HG03280 (cell line): ENCODE measurements at regions not wholly inside any gene's neighbourhood (a gene's known extent, or its start where the extent isn't known, plus 50 kb on each side); places are given as distances from the start of the nearest gene placed in this dataset.

Experiments
- ATAC-seq: cut with Tn5 transposase; IDR thresholded peaks from one replicate; pipeline ENCODE4 v1.9.1; 2021; ENCODE audit warnings: mild to moderate bottlenecking, moderate library complexity; ENCODE audit not compliant: unreplicated experiment

DNA sequence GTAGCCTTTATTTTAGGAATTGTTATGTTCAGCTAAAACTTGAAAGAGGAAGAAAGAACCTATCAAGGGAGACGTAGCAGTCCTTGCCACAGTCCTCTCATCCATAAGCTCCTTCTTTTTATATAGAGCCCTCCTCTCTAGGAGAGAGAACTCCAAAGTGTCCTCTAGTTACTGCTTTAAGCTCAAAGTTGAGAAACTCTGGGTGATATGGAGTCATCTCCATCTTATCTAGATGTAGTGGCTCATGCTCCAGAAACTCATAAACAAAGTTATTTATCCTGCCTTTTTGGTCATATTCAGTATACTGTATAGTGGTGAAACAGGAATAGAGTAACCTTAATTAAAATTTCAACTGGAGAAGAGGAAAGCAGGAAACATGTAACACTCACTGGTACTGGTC, 90.4 kb upstream of the ATF7IP start:
- ATAC-seq = no peak

DNA sequence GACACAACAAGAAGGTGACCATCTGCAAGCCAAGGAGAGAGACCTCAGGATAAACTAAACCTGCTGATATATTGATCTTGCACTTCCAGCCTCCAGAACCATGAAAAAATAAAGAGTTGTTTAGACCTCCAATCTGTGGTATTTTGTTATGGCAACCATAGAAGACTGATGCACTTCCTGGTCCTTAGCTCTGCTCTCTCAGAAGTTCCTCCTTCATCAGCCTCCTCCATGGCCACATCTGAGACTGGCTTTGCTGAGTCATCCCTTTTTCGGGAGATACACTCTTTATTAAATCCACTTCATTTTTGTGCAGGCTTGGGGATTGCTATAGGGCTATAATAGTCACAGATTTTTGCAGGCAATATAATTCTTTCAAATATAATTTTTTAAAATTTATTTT, 89.6 kb upstream of the ATF7IP start:
- no peak for ATAC-seq

DNA sequence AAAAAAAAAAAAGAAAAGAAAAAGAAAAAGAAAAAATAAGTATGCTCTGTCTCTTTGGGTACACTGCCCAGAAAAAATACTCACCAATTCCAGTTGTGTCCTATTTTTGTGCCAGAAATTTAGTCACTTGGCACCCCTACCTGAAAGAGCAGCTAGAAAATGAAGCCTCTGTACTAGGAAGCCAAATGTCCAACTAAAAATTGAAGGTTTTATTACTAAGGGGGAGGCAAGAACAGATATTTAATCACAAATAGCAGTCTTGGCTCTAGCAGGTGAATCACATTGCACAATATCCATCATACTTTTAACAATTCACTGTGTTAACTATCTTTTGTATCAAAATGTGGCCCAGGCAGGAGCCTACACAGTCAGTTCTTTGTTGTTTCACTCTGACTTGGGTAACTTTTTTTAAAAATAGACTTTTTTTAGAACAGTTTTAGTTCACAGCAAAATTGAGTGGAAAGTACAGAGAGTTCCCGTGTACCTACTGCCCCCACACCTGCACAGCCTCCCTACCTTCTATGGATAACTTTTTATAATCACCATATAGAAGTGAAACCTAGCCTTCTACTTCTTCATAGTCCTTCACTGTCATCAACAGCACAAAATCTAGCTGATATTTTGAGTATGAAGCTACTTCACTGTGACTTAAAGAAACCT, 87.1 kb upstream of the ATF7IP start:
- no peak for ATAC-seq

DNA sequence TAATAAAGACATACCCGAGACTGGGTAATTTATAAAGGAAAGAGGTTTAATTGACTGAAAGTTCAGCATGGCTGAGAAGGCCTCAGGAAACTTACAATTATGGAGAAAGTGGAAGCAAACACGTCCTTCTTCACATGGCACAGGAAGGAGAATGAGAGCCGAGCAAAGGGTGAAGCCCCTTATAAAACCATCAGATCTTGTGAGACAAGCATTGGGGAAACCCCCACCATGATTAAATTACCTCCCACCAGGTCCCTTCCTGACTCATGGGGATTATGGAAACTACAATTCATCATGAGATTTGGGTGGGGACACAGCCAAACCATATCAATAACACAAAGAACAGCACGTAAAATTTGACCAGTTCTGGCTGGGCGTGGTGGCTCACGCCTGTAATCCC, 85.6 kb upstream of the ATF7IP start:
- no peak for ATAC-seq

DNA sequence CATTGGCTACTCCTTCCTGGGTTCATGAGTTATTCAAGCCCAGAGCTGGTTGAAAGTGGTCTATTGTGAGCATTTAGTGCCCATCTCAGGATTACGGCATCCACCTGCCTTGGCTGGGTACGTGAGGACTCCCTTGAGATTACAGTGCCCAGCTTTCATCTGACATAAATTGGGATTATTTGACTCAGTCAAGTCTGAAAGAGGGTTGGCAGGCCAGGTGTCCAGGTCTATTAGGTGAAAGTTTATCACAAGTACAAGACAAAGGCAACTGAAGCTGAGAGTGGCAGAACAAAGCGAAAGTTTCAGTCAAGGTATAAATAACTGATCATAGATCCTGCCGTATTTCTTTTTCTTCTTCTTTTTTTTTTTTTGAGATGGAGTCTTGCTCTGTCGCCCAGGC, 84.6 kb upstream of the ATF7IP start:
- no peak for ATAC-seq

DNA sequence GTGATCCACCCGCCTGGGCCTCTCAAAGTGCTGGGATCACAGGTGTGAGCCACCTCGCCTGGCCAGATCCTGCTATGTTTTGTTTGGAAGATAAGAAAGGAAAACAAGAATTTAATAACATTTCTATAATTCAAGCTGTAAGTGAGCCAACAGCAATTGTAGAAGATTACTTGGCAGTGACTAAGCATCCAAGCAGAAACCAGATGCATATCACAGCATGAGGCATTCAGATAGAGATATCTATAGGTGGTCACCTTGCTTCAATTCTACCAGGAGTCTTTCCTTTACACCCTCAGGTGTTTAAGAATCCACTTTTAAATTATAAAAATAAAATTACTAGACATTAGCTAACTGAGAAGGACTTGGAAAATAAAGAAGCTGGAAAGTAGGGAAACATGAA, 83.9 kb upstream of the ATF7IP start:
- ATAC-seq = no peak

DNA sequence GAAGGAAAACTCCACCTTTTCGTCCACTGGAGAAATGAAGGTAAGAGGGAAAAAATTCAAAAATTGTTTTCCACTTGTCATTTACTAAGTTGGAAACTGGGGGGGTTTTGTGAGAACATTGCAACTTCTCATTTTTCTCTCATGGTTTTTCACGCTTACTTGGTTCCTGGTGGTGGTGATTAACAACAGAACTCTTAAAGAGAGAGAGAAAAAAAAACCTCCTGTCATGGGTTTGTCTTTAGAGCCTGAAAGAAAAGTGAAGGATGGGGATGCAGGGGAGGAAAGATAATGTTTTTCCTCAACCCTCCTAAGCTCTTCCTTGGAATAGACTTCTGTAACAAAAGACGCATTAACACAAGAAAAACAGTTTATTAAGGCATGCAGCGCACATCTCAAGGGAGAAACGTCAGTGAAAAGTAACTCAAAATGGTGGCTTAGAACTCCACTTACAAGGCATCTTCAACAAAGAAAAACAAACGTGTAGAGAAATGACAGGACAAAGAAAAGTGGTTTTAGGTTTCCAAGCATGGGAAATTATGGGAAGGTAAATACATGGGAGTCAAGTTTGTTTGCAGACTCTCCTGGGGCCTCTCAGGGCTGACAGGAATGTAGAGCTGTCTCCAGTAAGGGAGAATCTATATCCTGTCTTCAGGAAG, 81.9 kb upstream of the ATF7IP start:
- peak; percentile 48 for ATAC-seq

DNA sequence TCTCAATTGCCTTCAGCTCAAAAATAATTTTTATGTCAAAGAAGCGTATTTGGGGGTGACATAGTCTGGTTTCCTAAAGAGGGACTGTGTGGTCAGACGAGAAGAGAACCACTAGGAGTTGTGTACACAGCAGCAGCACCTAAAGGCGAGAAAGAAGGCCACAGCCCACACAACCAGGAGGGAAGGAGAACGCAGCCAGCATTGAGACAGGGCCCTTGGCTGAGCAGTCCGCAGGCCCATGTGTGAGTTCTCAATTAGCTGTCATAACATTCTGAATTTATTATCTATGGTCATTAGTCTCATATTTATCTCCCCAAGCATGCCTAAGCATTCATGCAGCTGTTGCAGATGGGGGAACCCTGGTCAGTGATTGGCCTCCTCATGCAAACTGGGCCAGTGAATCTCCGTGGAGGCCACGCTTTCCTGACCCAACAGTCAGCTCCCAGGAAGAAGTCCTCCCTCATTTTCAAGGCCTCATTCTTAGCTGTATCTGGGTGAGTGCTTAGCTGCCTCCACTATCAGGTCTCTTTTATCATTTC, 81.2 kb upstream of the ATF7IP start:
- ATAC-seq = peak; percentile 75

DNA sequence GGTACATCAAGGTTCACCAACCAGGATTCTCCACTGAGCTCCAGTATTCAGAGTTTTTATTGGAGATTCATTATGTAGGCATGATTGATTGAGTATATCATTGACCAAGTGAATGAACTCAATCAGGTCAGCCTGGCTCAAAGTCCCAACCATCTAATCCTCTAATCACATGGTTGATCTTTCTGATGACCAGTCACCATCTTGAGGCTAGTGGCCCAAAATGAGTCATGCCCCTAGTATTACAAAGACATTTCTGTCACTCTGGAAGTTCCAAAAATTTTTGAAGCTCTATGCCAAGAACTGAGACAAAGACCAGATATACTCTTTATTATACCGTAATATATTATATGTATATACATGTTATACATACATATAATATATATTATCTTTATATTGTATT, 75.9 kb upstream of the ATF7IP start:
- no peak for ATAC-seq

DNA sequence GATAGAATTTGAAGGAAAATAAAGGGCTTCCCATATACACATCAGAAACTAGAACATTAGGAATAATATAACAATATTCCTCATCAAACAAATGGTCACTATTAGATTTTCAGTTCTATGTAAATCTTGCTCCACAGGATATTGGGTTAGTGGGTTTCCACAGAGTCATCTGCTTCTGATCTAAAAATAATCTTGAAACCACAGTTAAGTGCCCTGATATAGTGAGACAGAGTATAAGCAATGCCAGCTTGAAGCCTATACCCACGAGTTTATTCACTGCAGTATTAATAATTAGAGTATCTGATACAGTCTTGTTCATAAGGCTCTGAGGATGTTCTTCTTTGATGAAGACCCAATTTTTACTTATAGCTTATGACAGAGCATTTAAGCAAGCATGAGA, 74.5 kb upstream of the ATF7IP start:
- ATAC-seq = no peak

DNA sequence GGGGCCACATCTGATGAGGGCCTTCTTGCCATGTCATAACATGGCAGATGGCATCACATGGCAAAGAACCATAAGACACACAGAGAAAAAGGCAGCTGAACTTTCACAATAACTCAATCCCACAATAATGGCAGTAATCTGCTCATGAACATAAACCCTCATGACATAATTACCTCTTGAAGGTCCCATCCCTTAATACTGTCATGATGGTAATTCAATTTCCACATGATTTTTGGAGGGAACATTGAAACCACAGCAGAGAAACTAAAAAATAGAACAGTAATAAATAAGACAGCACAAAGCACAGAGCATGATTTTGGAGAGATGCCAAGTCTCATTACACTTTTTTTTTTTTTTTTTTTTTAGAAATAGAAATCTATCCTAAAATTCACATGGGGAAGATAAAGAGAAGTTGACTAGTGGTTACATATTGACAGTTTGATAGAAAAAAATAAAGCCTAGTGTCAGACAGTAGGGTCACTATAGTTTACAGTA, 61.8 kb upstream of the ATF7IP start:
- ATAC-seq = no peak

DNA sequence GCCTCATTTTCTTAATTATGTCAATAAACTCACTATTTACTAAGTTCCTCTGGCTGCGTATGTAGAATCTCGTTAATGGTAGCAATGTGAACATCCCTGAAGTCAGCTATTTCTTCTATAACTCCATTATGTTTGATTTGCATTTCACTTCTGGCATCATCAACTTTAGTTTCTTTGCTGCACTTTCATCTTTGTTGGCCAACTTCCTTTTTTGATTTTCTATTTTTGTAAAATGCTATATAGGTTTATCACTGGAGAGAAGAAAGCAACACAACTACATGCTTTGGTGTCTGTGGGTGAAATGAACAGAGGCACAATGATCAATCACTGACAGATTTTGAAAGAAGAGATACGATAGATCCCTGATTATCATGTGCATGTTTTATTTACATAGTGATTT, 58.5 kb upstream of the ATF7IP start:
- no peak for ATAC-seq

DNA sequence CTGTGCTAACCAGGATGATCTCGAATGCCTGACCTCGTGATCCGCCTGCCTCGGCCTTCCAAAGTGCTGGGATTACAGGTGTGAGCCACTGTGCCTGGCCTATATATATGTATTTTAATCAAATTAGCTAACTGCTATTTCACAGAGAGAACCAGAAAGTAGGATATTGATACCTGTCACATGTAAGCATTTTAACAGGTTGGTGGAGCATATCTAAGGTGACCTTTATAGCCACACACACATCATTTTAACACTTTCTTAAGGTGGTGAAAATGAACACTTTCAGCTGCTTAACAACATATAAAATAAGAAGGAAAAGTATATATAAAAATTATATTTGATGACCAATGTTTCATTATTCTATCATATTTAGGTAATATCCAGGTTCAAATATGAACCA, 57.0 kb upstream of the ATF7IP start:
- ATAC-seq = no peak

DNA sequence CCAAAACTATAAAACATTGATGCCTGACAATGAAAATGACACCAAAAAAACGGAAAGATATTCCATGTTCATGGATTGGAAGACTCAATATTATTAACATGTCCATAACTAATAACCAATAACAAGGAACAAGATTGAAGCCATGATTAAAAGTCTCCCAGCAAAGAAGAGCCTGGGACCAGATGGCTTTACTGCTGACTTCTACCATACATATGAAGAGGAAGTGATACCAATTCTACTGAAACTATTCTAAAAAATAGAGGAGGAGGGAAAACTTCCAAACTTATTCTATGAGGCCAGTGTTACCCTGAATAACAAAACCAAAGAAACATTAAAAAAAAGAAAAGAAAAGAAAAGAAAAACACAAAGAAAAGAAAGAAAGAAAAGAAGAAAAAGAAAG, 54.6 kb upstream of the ATF7IP start:
- ATAC-seq = no peak

DNA sequence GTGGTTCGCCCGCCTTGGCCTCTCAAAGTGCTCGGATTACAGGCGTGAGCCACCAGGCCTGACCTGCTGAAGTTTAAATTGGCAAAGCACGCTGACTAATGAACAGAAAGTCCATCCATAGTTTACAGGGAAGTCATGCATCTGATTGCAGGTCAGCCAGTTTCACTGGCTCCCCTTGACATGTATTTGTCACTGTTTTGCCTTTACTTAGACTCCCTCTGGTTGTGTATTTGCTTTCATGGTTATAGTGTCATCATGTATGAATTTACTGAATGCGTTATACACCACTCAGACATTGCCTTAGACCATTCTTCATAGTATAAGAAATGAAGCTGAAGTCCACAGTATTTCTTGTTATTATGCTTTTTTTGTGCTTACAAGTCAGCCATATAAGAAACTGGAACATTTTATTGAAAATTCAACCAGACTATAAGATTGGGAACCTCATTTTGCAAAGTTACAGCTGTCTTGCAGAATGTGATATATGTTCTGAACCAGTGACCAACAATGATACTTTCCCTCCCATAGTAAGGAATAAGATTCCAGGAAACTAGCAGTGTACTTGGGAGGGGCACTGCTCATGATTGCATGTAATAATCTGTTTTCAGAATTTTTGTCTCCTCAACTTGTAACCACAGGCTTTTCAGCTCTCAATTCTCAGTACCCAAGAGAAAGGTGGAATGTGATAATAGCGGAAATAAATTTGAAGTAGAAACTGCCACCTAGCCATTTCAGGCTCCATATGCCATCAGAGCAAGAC, 51.9 kb upstream of the ATF7IP start:
- no peak for ATAC-seq

DNA sequence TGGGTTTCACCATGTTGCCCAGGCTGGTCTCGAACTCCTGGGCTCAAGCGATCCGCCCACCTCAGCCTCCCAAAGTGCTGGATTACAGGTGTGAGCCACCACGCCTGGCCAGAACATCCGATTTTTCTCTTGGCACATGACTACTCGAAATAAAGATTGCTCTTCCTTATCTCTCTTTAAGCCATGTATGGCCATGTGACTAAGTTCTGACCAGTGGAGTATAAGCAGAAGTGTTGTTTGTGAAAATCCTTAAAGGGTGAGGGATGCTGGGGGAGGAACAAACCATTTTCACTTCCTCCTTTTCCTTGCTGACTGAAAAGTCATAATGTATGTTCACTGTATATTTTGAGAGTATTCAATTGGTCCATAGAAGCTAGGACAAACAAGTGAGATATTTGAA, 50.7 kb upstream of the ATF7IP start:
- ATAC-seq = no peak

DNA sequence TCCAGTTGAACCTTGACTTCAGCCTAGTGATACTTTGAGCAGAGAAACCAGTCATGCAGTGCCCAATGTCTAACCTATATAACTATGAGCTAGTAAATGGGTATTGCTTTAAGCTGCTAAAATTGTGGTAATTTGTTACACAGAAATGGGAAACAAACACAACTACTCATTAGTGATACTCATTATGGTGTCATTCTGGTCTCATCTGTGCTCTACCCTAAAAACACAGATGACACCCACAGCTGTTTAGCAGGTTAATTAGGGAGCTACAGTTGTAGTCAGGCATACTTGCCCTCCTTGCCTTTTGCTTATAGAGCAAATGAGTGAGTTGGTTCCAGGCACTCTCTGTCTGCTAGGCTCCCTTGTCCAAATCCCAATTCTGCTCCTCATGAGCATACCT, 50.0 kb upstream of the ATF7IP start:
- no peak for ATAC-seq
